Sigmoid colon (tissue), 4 donors: ENCODE measurements at regions not wholly inside any gene's neighbourhood (a gene's known extent, or its start where the extent isn't known, plus 50 kb on each side); places are given as distances from the start of the nearest gene placed in this dataset.

Experiments
- POLR2A ChIP-seq, 2 donors: fragments of 450-650 bp; IDR thresholded peaks; one replicate each; pipeline ENCODE4 v1.6.1; 2016; ENCODE audit warnings: antibody characterized with exemption in 2 of 2, mild to moderate bottlenecking in 2 of 2, moderate library complexity in 2 of 2
- POLR2AphosphoS5 ChIP-seq, 4 donors: sonication (generic); formaldehyde crosslinking; IDR thresholded peaks; one replicate each; pipeline ENCODE4 v1.6.1; 2017; ENCODE audit warnings: antibody characterized with exemption in 4 of 4
- TF ChIP-seq, protein P1 (sequence below), 4 experiments: fragments of 450-650 bp in 3 of 4; fragments of 200-600 bp in 1 of 4; IDR thresholded peaks; one replicate each; pipeline ENCODE4 v1.5.1; 2016 to 2019; ENCODE audit warnings: antibody characterized with exemption in 4 of 4, mild to moderate bottlenecking in 3 of 4, moderate library complexity in 2 of 4

DNA sequence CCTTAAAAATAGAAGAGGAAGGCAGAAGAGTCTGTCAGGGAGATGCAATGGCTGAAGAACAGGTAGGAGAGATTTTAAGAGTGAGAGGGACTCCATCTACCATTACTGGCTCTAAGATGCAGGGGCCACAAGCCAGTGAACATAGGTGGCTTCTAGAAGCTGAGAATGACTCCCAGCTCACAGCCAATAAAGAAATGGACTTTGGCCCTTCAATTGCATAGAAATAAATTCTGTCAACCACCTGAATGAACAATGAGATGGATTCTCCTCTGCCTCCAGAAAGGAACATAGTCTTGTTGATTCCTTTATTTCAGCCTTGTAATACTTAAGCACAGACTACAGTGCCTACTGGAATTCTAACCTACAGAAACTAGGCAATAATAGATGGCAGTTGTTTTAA, 603.3 kb upstream of the NXPH2 start:
- TF ChIP-seq, protein P1, sequence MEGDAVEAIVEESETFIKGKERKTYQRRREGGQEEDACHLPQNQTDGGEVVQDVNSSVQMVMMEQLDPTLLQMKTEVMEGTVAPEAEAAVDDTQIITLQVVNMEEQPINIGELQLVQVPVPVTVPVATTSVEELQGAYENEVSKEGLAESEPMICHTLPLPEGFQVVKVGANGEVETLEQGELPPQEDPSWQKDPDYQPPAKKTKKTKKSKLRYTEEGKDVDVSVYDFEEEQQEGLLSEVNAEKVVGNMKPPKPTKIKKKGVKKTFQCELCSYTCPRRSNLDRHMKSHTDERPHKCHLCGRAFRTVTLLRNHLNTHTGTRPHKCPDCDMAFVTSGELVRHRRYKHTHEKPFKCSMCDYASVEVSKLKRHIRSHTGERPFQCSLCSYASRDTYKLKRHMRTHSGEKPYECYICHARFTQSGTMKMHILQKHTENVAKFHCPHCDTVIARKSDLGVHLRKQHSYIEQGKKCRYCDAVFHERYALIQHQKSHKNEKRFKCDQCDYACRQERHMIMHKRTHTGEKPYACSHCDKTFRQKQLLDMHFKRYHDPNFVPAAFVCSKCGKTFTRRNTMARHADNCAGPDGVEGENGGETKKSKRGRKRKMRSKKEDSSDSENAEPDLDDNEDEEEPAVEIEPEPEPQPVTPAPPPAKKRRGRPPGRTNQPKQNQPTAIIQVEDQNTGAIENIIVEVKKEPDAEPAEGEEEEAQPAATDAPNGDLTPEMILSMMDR (IDR thresholded peaks at IDR 0.05): no peak
- no peak for TF ChIP-seq POLR2A (IDR thresholded peaks at IDR 0.05)
- no peak for TF ChIP-seq POLR2AphosphoS5 (IDR thresholded peaks at IDR 0.05)
